Mucosa of stomach (tissue), 1 donor: ENCODE measurements at regions not wholly inside any gene's neighbourhood (a gene's known extent, or its start where the extent isn't known, plus 50 kb on each side); places are given as distances from the start of the nearest gene placed in this dataset.

Source experiments
- H3K27me3 ChIP-seq: one replicate; pipeline ENCODE4 v1.7.0; 2013; ENCODE audit warnings: mild to moderate bottlenecking, low read length; ENCODE audit not compliant: control insufficient read depth, insufficient read depth
- H3K36me3 ChIP-seq: one replicate; pipeline ENCODE4 v1.7.0; 2013; ENCODE audit warnings: low read length; ENCODE audit not compliant: control insufficient read depth, insufficient read depth
- H3K4me1 ChIP-seq: one replicate; pipeline ENCODE4 v1.7.0; 2013; ENCODE audit warnings: mild to moderate bottlenecking, low read length; ENCODE audit not compliant: control insufficient read depth, insufficient read depth
- H3K4me3 ChIP-seq: one replicate; pipeline ENCODE4 v1.7.0; 2013; ENCODE audit warnings: low read length
- H3K9ac ChIP-seq: one replicate; pipeline ENCODE4 v1.7.0; 2013; ENCODE audit warnings: mild to moderate bottlenecking, low read length, moderate library complexity
- H3K9me3 ChIP-seq: one replicate; pipeline ENCODE4 v1.7.0; 2013; ENCODE audit warnings: mild to moderate bottlenecking, low read length, moderate library complexity; ENCODE audit not compliant: control insufficient read depth
- donor health status: Pancreatic carcinoma.

GRCh38 chr10:9469663-9470205, 1415.2 kb downstream of the GATA3 start:
- Histone ChIP-seq H3K4me3 (no peak overlapping the region), H3K27me3 (no peaks in the 10 kb centered on the region), H3K9me3 (no peaks in the 10 kb centered on the region), H3K36me3 (no peaks in the 10 kb centered on the region), H3K9ac (no peak overlapping the region), H3K4me1 (no peaks in the 10 kb centered on the region)

- Histone ChIP-seq H3K4me3 (no peak overlapping the region), H3K4me1 (no peaks in the 10 kb centered on the region), H3K36me3 (no peaks in the 10 kb centered on the region), H3K9ac (no peak overlapping the region), H3K27me3 (no peaks in the 10 kb centered on the region), H3K9me3 (no peaks in the 10 kb centered on the region)
Observed at GRCh38 chr10:9470581-9470980, 1416.1 kb downstream of the GATA3 start.

- H3K36me3 ChIP-seq = no peaks in the 10 kb centered on the region
- H3K9ac ChIP-seq = no peak overlapping the region
- no peaks in the 10 kb centered on the region for H3K4me1 ChIP-seq
- H3K27me3 ChIP-seq = no peaks in the 10 kb centered on the region
- no peak overlapping the region for H3K4me3 ChIP-seq
- no peaks in the 10 kb centered on the region for H3K9me3 ChIP-seq
Observed at GRCh38 chr10:9501944-9502343, 1447.5 kb downstream of the GATA3 start.

DNA sequence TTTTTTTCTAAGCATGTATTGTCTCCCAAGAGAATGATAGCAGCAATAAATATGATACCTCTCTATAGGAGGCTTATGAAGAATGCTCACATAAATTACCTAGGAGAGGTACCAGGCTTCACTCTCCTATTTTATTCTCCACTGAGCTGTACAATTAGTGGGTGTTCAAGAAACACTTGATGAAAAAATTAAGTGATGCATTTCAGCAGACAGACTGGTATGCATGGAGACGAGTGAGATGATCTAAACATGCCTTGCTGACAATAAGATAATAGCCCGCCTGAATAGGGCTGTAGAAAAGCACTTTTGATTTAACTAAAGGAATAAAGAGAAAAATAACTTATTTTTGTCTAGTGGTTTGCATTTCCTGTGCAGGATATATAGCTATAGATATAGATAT, 1449.7 kb downstream of the GATA3 start:
- H3K36me3 ChIP-seq = no peaks in the 10 kb centered on the region
- no peak overlapping the region for H3K4me3 ChIP-seq
- H3K9me3 ChIP-seq = no peaks in the 10 kb centered on the region

GRCh38 chr10:9505546-9505945, 1451.1 kb downstream of the GATA3 start:
- H3K9me3 ChIP-seq = no peaks in the 10 kb centered on the region

More for the DNA sequence above, 1449.7 kb downstream of the GATA3 start:
- Histone ChIP-seq H3K27me3 (no peaks in the 10 kb centered on the region), H3K9ac (no peak overlapping the region), H3K4me1 (no peaks in the 10 kb centered on the region)

GRCh38 chr10:9508606-9509005, 1454.1 kb downstream of the GATA3 start:
- Histone ChIP-seq H3K9ac (no peak overlapping the region), H3K4me3 (no peak overlapping the region), H3K36me3 (no peaks in the 10 kb centered on the region), H3K27me3 (no peaks in the 10 kb centered on the region), H3K9me3 (no peaks in the 10 kb centered on the region), H3K4me1 (no peaks in the 10 kb centered on the region)

More at GRCh38 chr10:9505546-9505945, 1451.1 kb downstream of the GATA3 start:
- Histone ChIP-seq H3K27me3 (no peaks in the 10 kb centered on the region), H3K4me3 (no peak overlapping the region), H3K4me1 (no peaks in the 10 kb centered on the region), H3K9ac (no peak overlapping the region), H3K36me3 (no peaks in the 10 kb centered on the region)

DNA sequence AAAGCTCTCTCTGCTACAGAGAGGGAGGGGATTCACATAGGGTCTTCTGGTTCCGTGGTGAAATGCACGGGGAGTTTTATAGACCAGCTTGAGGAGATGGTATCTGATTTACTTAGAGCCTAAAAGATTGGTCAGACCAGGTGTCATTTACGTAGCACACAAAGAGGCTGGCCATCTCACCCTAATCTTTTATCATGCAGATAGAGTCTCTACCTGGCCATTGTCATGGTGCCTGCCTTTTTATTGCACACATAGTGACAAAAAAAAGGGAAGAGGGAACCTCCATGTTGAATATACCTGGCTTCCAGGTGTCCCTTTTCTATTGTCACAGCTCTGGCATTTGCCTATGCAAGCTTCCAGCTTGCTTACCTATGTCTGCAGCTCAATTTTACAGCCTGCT, 1456.1 kb downstream of the GATA3 start:
- Histone ChIP-seq H3K4me3 (no peak overlapping the region), H3K9me3 (no peaks in the 10 kb centered on the region), H3K27me3 (no peaks in the 10 kb centered on the region), H3K36me3 (no peaks in the 10 kb centered on the region), H3K4me1 (no peaks in the 10 kb centered on the region), H3K9ac (no peak overlapping the region)

DNA sequence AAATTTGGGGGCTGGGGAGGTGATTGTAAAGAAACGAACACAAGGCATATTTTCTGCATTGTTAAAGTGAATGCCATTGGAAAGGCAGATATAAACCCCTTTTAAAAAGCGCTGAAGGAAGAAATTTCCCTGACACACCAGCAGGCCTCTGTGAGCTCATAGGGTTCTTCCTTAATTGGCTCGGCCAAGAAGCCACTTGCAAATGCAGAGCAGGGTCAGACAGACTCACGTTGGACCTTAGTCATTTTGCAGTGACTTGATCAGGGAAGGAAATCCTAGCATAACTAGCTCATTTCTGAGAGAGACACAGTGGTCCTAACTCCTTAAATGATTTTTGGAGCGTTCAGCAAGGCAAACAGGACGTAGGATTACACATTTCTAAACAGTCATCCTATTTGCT, 1461.4 kb downstream of the GATA3 start:
- Histone ChIP-seq H3K4me1 (no peaks in the 10 kb centered on the region), H3K4me3 (no peak overlapping the region), H3K36me3 (no peaks in the 10 kb centered on the region), H3K9me3 (no peaks in the 10 kb centered on the region), H3K9ac (no peak overlapping the region), H3K27me3 (no peaks in the 10 kb centered on the region)

DNA sequence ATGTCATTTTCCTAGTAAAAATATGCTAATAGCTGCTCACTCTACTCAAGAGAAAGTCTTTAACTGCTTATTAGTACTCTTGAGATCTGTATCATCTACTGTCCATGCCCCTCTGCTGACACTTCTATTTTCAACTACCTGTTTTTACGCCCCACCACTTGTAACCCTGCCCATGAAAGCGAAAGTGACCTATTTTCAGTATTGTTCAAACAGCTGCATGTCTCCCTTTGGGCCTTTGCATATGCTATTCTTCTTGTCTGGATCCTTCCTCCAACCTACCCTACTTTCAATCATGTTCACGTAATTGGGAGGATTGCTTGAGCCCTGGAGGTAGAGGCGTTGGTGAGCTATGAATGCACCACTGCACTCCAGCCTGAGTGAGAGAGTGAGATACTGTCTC, 1481.3 kb downstream of the GATA3 start:
- Histone ChIP-seq H3K9ac (no peak overlapping the region), H3K27me3 (no peaks in the 10 kb centered on the region), H3K36me3 (no peaks in the 10 kb centered on the region), H3K4me3 (no peak overlapping the region), H3K4me1 (no peaks in the 10 kb centered on the region), H3K9me3 (no peaks in the 10 kb centered on the region)

DNA sequence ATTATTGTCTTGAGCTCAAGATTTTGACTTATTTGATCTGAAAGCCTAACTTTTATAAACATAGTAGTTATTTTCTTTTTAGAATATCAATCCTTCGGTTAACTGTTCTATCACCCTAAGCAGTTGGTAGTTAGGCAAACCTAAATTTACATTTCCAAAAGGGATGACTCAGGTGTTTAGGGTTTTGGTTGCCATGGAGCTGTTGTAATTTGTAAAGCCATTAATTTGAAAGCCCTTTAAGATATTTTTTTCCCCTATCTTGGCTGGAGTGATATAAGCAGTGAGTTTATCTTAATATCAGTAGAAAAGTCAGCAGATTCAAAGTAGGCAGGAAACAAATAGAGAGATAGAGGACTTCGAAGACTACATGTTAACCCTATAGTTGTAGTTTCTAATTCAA, 1472.6 kb upstream of the CELF2 start:
- no peaks in the 10 kb centered on the region for H3K4me1 ChIP-seq
- no peak overlapping the region for H3K4me3 ChIP-seq
- H3K27me3 ChIP-seq = no peaks in the 10 kb centered on the region
- no peaks in the 10 kb centered on the region for H3K36me3 ChIP-seq
- H3K9ac ChIP-seq = no peak overlapping the region
- no peaks in the 10 kb centered on the region for H3K9me3 ChIP-seq

- H3K9me3 ChIP-seq = no peaks in the 10 kb centered on the region
- H3K4me3 ChIP-seq = no peak overlapping the region
- H3K27me3 ChIP-seq = no peaks in the 10 kb centered on the region
- H3K4me1 ChIP-seq = no peaks in the 10 kb centered on the region
- no peak overlapping the region for H3K9ac ChIP-seq
- H3K36me3 ChIP-seq = no peaks in the 10 kb centered on the region
Observed at GRCh38 chr10:9547936-9548904, 1469.5 kb upstream of the CELF2 start.

- H3K4me3 ChIP-seq = no peak overlapping the region
- no peaks in the 10 kb centered on the region for H3K36me3 ChIP-seq
- H3K27me3 ChIP-seq = no peaks in the 10 kb centered on the region
- no peaks in the 10 kb centered on the region for H3K4me1 ChIP-seq
- H3K9me3 ChIP-seq = no peaks in the 10 kb centered on the region
- no peak overlapping the region for H3K9ac ChIP-seq
Observed at GRCh38 chr10:9550810-9551209, 1466.9 kb upstream of the CELF2 start.
